ENCODE measurements at regions not wholly inside any gene's neighbourhood (a gene's known extent, or its start where the extent isn't known, plus 50 kb on each side); places are given as distances from the start of the nearest gene placed in this dataset.
"Not testable (repeated sequence)": the region's sequence is repeated elsewhere in the genome, so short reads cannot be mapped to it uniquely, and the experiment has no call there.

DNA sequence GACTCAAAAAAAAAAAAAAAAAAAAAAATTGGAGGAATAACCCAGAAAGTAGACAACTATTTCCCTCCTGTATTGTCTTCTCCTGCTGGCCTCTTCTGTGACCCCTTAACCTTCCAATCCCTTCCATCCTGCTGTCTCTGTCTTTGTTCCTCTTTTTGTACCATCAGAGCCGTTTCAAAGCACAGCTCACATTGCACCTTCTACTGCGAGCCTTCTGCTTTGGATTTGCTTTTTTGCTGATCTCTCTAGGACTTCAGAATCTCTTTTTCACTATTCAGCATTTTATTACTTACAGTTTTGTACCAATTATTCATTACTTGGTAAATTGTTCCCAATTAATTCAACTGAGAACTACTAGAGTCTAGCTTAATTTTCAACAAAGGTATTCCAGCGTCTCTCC lies 284.0 kb upstream of the TBL1XR1 start:
- DNase-seq, result no peak

DNA sequence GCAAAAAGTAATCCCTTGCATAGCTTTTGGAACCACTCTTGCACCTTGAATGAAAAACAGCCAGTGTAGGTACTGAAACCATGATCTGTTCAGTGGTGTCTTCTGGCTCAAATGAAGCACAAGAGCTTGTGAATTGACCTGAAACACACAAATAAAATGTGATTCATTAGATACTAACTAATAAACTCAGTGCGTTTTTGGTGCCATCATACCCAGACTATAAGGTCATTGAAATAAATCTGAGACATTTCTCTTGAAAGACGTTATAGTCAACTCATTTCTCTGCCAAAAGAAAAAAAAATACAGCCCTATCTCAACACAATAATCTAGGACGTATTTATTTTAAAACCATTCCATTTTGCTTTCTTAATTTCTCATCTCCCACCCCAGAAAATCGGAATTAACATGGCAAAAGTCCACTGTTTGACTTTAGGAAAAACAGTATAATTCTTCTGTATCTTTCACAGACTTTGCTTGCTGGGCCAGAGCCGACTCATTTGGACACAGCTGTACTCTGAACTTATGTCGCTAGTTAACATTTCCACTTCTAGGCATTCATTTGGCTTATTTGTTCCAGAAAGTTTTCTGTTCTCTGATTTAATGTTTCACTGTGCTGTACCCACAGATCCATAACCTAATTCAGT lies 284.9 kb upstream of the TBL1XR1 start:
- DNase-seq, result no peak

DNA sequence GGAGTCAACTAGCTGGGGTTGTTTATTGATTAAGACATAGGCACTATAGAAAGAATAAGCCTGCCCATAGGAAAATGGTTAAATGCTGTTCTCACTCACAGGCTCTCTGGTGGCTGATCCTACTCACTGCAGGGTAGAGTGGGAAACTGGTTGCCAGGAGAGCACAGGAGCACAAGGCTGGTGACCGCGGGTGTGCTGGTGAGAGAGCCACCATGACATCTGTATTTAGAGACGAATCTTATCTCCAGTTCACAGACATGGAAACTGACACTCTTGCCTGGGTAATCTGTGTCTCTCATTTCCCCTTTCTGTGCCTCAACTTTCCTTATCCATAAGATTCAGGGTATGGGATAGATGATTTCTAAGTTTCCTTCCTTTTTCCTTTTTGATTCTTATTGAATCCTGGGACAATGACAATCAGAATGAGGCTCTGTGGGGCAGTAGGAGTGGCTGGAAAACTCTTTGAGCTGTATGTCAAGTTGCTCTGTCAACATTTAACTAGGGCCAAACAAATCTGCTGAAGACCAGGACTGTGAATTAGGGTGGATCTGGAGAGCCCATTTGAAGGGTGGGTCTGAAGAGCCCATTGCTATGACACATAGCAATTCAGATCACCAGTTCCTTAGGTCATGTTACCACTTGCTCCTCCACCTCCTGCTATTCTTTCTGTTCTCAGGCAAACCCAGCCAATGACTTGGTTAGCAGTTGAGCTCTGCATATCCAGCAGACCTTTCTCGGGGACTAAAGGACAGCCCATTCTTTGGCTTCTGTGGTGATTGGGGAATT lies 286.1 kb upstream of the TBL1XR1 start:
- DNase-seq, result peak; percentile 43

DNA sequence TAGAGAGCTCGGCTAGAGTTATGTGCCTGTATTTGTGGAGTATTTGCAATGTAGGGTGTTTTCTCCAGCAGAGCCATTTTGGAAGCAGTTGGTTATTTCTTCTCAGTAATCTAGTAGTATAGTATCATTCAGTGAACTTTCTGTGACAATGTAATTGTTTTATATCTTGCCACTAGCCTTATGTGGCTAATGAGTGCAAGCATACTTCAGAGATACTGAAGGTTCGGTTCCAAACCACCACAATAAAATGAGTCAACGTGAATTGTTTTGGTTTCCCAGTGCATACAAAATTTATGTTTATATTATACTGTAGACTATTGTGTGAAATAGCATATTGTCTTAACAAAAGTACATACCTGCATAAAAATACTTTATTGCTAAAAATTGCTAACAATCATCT lies 286.9 kb upstream of the TBL1XR1 start:
- no peak for DNase-seq

DNA sequence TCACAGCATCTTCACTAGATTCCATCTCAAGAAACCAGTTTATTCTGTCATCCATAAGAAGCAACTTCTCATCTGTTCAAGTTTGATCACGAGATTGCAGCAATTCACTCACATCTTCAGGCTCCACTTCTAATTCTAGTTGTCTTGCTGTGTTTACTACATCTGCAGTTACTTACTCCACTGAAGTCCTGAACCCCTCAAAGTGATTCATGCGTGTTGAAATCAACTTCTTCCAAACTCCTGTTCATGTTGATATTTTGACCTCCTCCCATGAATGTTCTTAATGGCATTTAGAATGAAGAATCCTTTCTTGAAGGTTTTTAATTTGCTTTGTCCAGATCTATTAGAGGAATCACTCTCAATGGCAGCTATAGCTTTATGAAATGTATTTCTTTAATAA lies 287.6 kb upstream of the TBL1XR1 start:
- DNase-seq, result no peak

DNA sequence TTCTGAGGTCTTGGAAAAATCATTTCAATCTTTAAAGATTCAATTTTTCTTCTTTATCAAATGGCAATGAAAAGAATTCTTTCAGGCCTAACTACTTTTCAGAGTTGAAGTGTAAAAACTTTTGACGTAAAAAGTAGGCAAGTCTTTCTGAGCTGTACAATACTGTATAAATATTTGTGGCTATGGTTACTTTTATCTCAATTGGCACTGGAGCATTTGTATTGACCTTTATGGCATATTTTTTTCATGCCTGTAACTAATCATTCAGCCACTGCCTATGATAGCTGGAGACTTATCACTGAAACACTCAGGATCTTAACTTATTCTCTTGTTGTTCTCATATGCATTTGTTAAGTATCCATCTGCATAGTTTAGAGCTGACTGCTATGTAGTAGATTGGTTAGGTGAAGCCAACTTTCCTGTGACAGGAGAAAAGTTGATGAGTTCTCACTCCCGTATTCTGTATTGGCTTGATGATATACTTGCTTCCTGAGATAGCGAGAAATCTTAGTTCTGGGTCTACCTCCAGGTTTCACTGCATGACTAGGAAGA lies 290.4 kb upstream of the TBL1XR1 start:
- no peak for DNase-seq

DNA sequence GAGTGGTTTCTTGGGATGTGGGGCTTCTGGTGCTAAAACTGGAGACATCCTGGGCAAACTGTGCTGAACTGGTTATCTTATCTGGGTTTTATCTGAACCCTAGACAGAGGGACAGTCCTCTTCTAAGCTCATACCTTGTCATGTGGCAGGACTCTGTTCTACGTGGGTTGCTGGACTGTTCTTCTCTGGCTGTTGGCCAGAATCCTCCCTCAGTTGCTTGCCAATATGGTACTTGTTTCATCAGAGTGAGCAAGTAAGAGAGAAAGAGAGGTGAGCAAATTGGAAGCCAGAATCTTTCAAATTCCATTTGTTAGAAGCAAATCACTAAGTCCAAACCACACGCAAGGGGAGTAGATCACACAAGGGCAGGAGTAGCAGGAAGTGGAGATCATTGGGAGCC lies 291.5 kb upstream of the TBL1XR1 start:
- no peak for DNase-seq

DNA sequence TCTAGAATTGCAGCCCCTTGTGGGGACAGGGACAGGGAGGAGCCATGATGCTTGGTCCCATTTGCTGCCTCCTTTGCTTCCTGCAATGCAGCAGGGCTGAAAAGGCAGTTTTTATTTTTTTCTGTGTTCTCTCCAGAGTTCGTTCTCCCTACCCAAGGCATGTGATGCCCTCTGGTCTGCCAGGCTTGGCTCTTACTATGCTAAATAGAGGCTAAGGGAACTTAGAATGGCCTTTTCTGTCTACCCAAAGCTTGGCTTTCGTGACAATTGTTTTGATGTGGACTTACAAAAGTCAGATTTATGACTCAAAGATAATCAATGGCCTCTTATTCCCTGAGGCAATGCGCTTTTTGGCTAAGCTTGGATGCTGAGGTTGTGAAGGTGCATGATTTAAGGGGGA lies 293.3 kb upstream of the TBL1XR1 start:
- DNase-seq, result no peak

DNA sequence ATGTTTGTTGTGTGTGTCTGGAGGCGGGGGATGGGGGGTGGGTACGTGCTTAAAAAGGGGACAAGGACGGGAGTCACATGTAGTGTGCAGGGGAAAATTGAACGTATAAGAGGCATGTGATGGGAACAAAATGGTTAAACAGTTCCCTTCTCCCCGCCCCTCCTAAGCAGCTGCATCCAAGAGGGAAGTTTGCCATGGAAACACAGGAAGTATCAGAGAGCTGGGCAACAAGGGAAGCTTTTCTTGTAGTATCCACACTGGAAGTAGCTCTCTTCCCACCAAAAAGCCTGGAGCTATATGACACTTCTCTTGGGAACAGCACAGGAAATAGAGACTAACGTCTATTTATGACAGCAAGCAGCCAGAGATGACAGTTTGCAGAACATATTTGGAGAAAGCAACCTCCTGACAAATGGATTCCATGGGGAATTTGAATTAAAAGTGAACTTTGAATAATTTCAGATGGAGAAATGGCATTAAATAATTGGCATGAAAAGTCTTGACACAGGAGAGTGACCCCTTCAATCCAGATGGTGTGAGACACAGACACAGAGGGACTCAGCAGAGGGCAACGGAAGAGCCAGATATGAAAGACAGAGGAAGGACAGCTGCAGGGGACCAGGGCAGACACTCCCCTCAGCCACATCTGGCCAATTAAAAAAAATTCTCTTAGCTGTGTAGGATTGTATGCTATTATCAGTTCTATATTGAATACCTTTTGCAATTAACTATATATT lies 294.2 kb upstream of the TBL1XR1 start:
- peak; percentile 14 for DNase-seq

DNA sequence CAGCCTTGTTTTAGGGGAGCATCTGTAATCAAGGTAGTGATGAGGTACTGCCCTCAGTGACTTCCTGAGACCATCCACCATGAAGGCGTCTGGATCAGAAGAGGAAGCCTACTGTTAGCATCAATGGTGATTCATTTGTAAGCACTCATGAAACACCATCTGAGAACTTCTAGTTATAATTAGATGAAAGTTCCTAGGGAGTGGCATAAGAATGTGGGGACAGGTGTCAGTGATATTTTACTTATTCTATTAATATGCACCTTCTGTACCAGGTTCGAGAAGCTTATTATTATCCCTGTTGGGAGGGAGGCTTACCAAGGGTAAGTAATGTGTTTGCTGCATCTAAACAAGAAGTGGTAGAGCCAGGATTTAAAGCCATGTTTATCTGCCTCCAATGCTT lies 295.8 kb upstream of the TBL1XR1 start:
- no peak for DNase-seq

DNA sequence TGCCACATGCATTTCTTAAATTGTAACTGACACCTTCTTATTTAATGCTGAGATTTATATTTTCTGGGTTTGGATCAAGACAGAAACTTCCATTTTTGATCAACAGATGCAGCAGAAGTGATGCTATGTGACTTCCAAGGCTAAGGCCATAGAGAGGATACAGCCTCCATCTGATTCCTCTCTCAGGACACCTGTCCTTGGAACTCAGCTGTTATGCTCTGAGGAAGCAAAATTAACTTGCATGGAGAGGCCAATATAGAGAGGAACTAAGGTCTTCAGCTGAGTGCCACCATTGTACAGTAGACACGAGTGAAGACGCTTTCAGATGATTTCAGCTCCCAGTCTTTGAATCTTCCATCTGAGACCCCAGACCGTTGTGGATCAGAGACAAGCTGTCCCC lies 296.9 kb upstream of the TBL1XR1 start:
- DNase-seq, result no peak

DNA sequence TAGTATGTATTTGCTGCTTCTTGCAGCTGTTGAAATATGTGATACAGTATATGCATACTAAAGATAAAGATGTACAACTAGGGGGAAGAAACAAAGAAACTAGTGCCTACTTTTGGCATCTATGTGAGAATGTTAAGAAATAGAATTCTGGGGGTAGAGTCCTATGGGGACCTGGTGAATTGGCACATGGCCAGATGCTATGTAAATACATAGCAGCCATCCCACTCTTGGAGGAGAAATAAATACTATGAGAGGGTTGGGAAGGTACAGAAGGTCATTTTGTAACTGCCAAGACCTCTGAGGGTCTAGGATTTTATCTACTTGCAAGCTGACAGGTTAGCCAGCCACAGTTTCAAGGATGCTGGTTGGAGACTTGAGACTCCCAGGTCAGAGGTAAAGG lies 298.3 kb upstream of the TBL1XR1 start:
- no peak for DNase-seq

DNA sequence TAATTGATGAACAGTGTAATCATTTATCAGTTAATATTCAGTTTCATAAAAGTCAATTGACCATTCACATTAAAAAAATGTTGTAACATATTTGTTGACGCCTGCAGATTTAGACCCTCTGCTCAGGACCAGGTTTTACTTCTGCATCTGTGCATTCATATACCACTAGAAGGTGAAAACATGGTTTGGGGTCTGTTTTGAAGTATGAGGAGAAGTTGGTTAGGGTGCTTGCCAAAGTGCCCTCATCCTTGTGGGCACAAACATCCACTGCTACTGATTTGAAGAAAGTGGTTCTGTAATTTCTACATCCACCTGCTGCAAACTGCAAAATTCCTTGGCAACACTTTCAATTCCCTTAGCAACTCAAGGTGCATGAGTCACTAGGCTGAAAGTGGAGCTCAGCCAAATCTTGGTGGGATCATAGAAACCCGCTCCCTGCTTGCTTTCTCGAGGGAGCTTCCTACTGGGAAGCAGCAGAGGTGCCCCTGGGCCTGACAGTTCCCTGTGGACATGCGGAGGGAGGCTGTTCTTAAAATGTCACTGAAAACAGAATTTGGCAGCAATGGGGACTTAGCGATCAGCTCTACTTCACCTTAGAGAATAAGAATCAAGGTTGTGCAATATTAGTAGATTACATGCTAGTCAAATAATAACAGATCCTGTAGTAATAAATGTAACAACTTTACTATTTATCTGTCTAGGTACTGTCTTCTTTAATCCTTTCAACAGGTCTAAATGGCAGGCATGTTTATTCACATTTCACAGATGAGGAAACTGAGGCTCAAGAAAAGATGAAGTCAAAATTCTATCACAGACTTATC lies 301.0 kb upstream of the TBL1XR1 start:
- DNase-seq, result no peak

DNA sequence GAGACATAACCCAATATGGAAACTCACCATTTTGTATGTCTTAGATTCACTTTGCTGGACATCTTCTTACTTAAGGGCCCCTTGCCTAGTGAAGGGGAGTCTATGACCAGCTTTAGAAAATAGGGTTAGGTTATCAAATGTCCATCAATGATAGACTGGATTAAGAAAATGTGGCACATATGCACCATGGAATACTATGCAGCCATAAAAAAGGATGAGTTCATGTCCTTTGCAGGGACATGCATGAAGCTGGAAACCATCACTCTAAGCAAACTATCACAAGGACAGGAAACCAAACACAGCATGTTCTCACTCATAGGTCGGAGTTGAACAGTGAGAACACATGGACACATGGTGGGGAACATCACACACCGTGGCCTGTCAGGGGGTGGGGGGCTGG lies 301.8 kb upstream of the TBL1XR1 start:
- not testable (repeated sequence) for DNase-seq

DNA sequence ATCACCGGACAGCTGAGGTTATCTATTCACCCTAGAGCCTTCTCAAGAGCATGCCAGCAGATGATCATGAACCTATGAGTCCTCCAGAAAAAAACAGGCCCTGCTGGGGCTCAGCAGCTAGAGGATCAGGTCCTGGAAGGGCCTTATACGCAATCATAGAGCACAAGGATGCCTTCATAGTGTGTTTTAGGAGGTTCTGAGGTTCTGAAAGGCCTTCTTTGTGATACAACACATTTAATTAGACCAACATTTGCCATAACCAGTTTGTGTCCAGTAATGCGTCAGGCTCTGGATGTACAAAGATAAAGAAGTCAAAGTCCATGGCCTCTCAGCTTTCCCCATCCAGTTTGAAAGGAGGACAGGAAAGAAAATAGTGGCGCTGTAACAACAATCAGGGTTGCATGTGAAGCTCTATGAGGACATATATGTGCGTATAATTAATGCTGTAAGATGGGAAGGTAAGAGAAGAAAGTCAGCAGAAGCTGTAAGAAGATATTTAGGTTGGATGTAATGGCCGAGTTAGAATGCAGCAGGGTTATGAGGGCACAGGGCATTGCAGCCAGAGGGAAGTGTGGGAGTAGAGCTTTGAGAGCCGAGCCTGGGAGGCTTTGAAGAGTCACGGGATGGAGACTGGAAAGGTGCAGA lies 302.6 kb upstream of the TBL1XR1 start:
- DNase-seq, result no peak

DNA sequence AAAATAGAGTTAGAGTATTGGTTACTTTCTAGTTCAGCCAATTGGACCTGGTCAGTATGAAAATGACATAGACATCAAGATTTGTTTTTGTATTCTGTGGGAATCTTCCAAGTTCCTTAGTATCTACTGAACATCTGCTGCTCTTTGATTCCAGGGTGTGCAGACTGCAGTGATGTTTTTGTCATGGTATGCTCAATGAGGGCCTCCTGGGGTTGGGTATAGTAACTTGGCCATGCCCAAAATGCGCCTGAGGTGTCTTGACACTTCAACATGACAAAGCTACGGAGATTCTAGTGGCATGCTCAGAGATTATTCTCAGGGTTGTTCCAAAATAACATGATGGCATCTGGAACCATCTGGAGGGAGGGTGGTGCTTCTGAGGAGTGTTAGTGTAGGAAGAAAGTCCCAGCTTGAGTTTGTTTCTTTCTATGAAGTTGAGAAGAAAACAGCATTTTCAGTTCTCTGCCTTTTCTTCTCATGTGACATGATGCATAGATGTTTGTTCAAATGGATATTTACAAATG lies 313.5 kb upstream of the TBL1XR1 start:
- DNase-seq, result no peak

DNA sequence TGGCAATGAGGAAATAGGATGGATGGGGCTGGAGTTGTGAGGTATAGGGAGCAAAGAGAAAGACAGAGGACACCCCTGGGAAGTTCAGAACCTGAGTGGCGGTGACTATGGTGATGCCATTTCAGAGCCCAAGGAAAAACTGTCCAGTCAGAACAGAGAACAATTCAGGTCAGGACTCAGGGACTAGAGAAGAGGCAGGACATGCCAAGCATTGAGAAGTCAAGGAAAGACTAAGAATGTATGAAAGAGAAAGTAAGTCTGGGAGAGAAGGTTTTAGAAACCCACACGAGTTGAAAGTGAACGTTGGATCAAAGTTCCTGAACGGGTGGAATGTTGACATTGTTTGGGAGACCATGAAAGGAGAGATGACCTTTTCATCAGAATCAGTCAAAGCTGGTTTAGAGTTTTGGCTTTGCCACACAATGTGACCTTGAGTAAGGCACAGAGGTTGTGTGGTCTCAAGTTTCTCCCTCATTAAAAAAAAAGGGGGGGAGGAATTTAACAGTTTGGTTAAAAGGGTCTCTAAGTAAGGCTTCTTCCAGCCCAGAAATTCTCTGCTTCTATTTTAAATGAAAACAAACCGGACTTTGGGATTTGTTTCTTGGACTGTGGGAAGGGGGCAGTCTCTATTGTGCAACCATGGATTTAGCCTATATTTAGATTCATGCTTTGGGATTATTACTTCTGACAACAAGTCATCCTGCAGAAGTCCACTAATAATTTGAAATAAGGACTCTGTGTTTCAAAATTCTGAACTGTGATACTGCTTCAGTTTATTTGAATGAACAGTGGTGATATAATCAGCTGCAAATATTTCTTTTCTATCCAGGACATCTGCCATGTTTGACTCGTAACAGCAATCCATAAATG lies 315.9 kb upstream of the TBL1XR1 start:
- no peak for DNase-seq

DNA sequence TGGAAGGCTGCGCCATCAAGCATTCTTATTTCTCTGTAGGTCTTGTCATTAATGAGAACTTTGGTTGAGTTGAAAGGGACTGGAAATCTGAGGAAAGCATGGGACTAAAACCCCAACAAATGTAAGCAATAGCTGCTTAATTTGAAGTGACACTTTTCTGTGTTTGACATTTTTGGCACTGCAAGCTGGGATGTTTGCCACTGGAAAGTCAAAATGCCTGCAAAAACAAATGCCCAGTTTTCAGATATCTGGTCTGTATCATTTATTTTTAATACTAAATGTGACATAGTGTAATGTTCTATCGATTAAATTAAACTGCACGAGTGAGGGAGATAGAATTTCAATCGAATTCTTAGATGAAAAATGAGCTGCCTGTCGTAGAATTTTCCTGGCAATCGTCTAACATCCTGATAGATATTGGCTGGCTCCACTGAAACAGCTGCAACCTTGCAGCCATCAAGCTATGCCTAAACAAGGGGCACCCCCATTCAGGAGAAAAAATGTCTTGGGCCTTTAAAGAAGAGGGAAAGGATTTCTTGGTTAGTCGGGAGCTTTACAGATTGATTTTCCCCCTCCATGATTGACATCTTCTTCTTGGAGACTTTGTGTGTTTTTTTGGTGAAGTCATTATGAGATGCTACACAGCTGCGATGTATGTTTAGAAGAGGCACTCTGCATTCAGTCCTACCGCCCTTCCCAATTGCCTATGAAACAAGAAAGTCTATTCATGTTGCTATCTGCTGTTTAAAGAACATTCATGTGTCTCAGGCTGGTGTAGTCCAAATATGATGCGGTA lies 316.7 kb upstream of the TBL1XR1 start:
- DNase-seq, result no peak

DNA sequence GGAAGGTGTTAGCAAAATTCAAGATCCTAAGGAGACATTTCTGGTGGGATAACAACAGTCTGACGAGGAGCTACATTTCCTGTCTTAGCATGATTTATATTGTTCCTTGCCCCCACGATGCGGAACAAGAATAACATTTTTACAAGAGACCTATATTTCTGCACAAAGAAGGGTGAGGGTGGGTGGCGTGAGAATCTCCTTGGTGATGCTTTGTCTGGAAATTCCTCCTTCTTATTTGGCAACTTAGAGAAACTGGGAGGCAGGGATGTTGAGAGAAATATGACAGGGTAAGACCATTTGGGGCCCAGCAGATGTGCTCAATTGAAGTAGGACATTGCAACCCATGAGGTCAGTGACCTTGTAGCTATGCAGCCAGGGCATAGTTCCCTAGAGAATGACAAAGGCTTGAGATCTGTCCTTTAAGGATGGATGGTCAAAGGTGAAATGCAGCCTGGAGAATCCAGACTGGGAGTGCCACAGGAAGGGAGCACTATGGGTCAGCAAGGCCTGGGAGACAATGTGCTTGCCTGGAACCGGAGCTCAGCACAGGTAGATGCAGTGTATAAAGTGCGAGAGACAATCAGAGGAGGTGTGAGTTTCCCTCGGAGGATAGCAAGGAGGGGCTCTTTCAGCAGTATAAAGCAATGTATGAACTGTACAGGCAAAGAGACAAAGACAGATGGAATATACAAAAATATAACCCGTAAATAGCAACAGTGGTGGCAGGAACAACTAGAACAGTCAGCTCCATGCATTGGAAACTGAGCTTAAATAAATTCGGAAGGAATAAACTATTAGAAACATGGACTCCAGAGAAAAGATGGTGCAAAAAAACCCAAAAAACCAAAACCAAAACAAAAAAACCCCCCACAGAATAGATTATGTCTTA lies 317.6 kb upstream of the TBL1XR1 start:
- no peak for DNase-seq
